Fibroblast of skin of left biceps (primary cell): ENCODE measurements at regions not wholly inside any gene's neighbourhood (a gene's known extent, or its start where the extent isn't known, plus 50 kb on each side); places are given as distances from the start of the nearest gene placed in this dataset.
"Not testable (repeated sequence)": the region's sequence is repeated elsewhere in the genome, so short reads cannot be mapped to it uniquely, and the experiment has no call there.

Experiments
- DNase-seq, 2 experiments: peaks; one replicate each; pipeline ENCODE4 v3.0.0-alpha.2; 2013; ENCODE audit warnings: low read depth in 2 of 2

- no peak for DNase-seq
These were observed 91.5 kb upstream of the MAP9 start for GRCh38 chr4:155468282-155468681.

- DNase-seq, result no peak
These were observed 73.9 kb upstream of the MAP9 start for GRCh38 chr4:155450676-155451075.

GRCh38 chr4:155445306-155445705 lies 68.5 kb upstream of the MAP9 start:
- DNase-seq, result no peak

- no peak for DNase-seq
These were observed 68.0 kb upstream of the MAP9 start for GRCh38 chr4:155444721-155445120.

GRCh38 chr4:155442267-155443105 lies 65.7 kb upstream of the MAP9 start:
- DNase-seq, result peak; percentile 45 to 49

- DNase-seq, result no peak
These were observed 64.7 kb upstream of the MAP9 start for GRCh38 chr4:155441475-155441874.

- DNase-seq, result not testable (repeated sequence)
These were observed 63.0 kb upstream of the MAP9 start for GRCh38 chr4:155439760-155440159.

GRCh38 chr4:155434904-155435303 lies 58.1 kb upstream of the MAP9 start:
- no peak for DNase-seq

- no peak for DNase-seq
These were observed 57.6 kb upstream of the MAP9 start for GRCh38 chr4:155434366-155434765.

- no peak for DNase-seq
These were observed 57.0 kb upstream of the MAP9 start for GRCh38 chr4:155433636-155434360.

- no peak for DNase-seq
These were observed 54.4 kb upstream of the MAP9 start for GRCh38 chr4:155430895-155431795.

GRCh38 chr4:155428128-155428527 lies 51.4 kb upstream of the MAP9 start:
- no peak for DNase-seq

GRCh38 chr4:155426953-155427352 lies 50.2 kb upstream of the MAP9 start:
- no peak for DNase-seq
